PC-3 (cell line): ENCODE measurements at regions not wholly inside any gene's neighbourhood (a gene's known extent, or its start where the extent isn't known, plus 50 kb on each side); places are given as distances from the start of the nearest gene placed in this dataset.

ENCODE experiments used
- EZH2 ChIP-seq: fragments of 300-600 bp; sonication (generic); IDR thresholded peaks from one replicate; pipeline ENCODE4 v1.6.1; 2017; ENCODE audit warnings: antibody characterized with exemption, mild to moderate bottlenecking, low read length; ENCODE audit not compliant: unreplicated experiment
- EZH2phosphoT487 ChIP-seq: fragments of 300-600 bp; sonication (generic); IDR thresholded peaks from 2 replicates; pipeline ENCODE4 v1.6.1; 2018; ENCODE audit warnings: mild to moderate bottlenecking, antibody characterized with exemption, low read length, borderline replicate concordance
- TF ChIP-seq, protein P1 (sequence below): fragments of 300-600 bp; sonication (generic); conservative IDR thresholded peaks from 2 replicates; pipeline ENCODE4 v1.5.1; 2017; ENCODE audit warnings: antibody characterized with exemption, low read depth, mild to moderate bottlenecking, low read length

DNA sequence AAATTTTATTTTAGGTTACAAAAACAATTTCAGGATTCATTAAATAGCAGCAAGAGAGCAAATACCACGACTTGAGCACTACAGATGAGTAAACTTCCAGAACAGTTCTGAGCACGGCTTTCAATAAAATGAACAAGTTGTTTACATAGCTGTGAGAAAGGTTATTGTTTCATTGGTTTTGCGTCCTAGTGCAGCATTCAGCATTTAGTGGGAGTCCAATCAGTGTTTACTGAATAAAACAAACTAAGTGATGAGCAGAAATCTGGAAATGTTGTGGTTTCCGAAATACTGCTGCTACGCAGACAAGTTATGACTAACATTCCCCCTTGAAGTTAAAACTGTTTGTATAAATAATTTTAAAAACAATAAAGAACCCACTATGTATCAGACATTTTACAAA, 251.5 kb upstream of the STARD13 start:
- TF ChIP-seq, protein P1, sequence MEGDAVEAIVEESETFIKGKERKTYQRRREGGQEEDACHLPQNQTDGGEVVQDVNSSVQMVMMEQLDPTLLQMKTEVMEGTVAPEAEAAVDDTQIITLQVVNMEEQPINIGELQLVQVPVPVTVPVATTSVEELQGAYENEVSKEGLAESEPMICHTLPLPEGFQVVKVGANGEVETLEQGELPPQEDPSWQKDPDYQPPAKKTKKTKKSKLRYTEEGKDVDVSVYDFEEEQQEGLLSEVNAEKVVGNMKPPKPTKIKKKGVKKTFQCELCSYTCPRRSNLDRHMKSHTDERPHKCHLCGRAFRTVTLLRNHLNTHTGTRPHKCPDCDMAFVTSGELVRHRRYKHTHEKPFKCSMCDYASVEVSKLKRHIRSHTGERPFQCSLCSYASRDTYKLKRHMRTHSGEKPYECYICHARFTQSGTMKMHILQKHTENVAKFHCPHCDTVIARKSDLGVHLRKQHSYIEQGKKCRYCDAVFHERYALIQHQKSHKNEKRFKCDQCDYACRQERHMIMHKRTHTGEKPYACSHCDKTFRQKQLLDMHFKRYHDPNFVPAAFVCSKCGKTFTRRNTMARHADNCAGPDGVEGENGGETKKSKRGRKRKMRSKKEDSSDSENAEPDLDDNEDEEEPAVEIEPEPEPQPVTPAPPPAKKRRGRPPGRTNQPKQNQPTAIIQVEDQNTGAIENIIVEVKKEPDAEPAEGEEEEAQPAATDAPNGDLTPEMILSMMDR: no peak
- no peak for TF ChIP-seq EZH2
- no peak for TF ChIP-seq EZH2phosphoT487
